Kidney tubule cell (primary cell): ENCODE measurements at regions not wholly inside any gene's neighbourhood (a gene's known extent, or its start where the extent isn't known, plus 50 kb on each side); places are given as distances from the start of the nearest gene placed in this dataset.

ENCODE experiments used
- DNase-seq: peaks from one replicate; pipeline ENCODE4 v3.0.0-alpha.2; 2018; ENCODE audit warnings: low spot score

- DNase-seq = no peak
Measured at GRCh38 chr1:228848406-228848805, 113.1 kb downstream of the RHOU start.

GRCh38 chr1:228849011-228849541 lies 113.8 kb downstream of the RHOU start:
- DNase-seq = no peak

- DNase-seq = no peak
Measured at GRCh38 chr1:228850141-228851100, 115.1 kb downstream of the RHOU start.

- no peak for DNase-seq
Measured at GRCh38 chr1:228851193-228851592, 115.9 kb downstream of the RHOU start.

GRCh38 chr1:228851618-228852017 lies 116.3 kb downstream of the RHOU start:
- DNase-seq = no peak

- DNase-seq = no peak
Measured at GRCh38 chr1:228852024-228852423, 116.7 kb downstream of the RHOU start.

GRCh38 chr1:228852511-228853088 lies 117.3 kb downstream of the RHOU start:
- no peak for DNase-seq

GRCh38 chr1:228853191-228853590 lies 117.9 kb downstream of the RHOU start:
- DNase-seq = no peak

- DNase-seq = no peak
Measured at GRCh38 chr1:228853637-228854036, 118.4 kb downstream of the RHOU start.

- no peak for DNase-seq
Measured at GRCh38 chr1:228854907-228855306, 119.6 kb downstream of the RHOU start.

- DNase-seq = no peak
Measured at GRCh38 chr1:228857611-228858010, 122.3 kb downstream of the RHOU start.

- peak; percentile 94 for DNase-seq
Measured at GRCh38 chr1:228860911-228861831, 125.9 kb downstream of the RHOU start.

- DNase-seq = no peak
Measured at GRCh38 chr1:228861832-228862180, 126.5 kb downstream of the RHOU start.

GRCh38 chr1:228862542-228863505 lies 127.5 kb downstream of the RHOU start:
- DNase-seq = no peak

- no peak for DNase-seq
Measured at GRCh38 chr1:228863776-228864175, 128.5 kb downstream of the RHOU start.

- no peak for DNase-seq
Measured at GRCh38 chr1:228865627-228866330, 130.5 kb downstream of the RHOU start.

- no peak for DNase-seq
Measured at GRCh38 chr1:228866468-228866867, 131.2 kb downstream of the RHOU start.

- DNase-seq = no peak
Measured at GRCh38 chr1:228867108-228867950, 132.1 kb downstream of the RHOU start.

- no peak for DNase-seq
Measured at GRCh38 chr1:228867951-228868730, 132.9 kb downstream of the RHOU start.
